Upper lobe of left lung (tissue), 6 donors: ENCODE measurements at regions not wholly inside any gene's neighbourhood (a gene's known extent, or its start where the extent isn't known, plus 50 kb on each side); places are given as distances from the start of the nearest gene placed in this dataset.

ENCODE experiments used
- ATAC-seq, 2 donors: fragments of 200-7000 bp; cut with Tn5 transposase; one replicate each; pipeline ENCODE4 v1.9.1; 2022; ENCODE audit warnings: mild to moderate bottlenecking in 2 of 2, moderate library complexity in 2 of 2; ENCODE audit not compliant: low FRiP score in 2 of 2
- DNase-seq, 2 donors: peaks; one replicate each; pipeline ENCODE4 v3.0.0-alpha.2; 2019 to 2020
- H3K27ac ChIP-seq, 4 donors: fragments of 200-600 bp; sonication (generic); one replicate each; pipeline ENCODE4 v1.5.1; 2016 to 2019
- H3K27me3 ChIP-seq, 4 donors: fragments of 200-600 bp; sonication (generic); one replicate each; pipeline ENCODE4 v1.5.1; 2017 to 2019
- H3K36me3 ChIP-seq, 4 donors: fragments of 200-600 bp; sonication (generic); one replicate each; pipeline ENCODE4 v1.5.1; 2016 to 2019
- H3K4me1 ChIP-seq, 4 donors: fragments of 200-600 bp; sonication (generic); one replicate each; pipeline ENCODE4 v1.5.1; 2018 to 2019
- H3K4me3 ChIP-seq, 4 donors: fragments of 200-600 bp; sonication (generic); one replicate each; pipeline ENCODE4 v1.5.1; 2017 to 2019; ENCODE audit warnings: mild to moderate bottlenecking in 2 of 4, moderate library complexity in 1 of 4
- H3K9me3 ChIP-seq, 4 donors: fragments of 200-600 bp; sonication (generic); one replicate each; pipeline ENCODE4 v1.5.1; 2018 to 2019
- EP300 ChIP-seq, 4 donors: sonication (generic); formaldehyde crosslinking; IDR thresholded peaks; one replicate each; pipeline ENCODE4 v1.5.1; 2017; ENCODE audit warnings: antibody characterized with exemption in 4 of 4, control low read depth in 2 of 4
- POLR2A ChIP-seq, 4 donors: fragments of 450-650 bp; IDR thresholded peaks; one replicate each; pipeline ENCODE4 v1.5.1; 2016 to 2017; ENCODE audit warnings: antibody characterized with exemption in 4 of 4, mild to moderate bottlenecking in 2 of 4
- POLR2AphosphoS5 ChIP-seq, 2 donors: sonication (generic); formaldehyde crosslinking; IDR thresholded peaks; one replicate each; pipeline ENCODE4 v1.5.1; 2017; ENCODE audit warnings: antibody characterized with exemption in 2 of 2
- WGBS, 2 donors: methylation state at CpG; one replicate each; pipeline ENCODE4 v1.1.5; 2017 to 2018; 5-methylcytosine and 5-hydroxymethylcytosine counted together
- TF ChIP-seq, protein P1 (sequence below), 6 experiments: fragments of 450-650 bp in 4 of 6; fragments of 200-600 bp in 2 of 6; sonication (generic) in 2 of 6; IDR thresholded peaks; one replicate each; pipeline ENCODE4 v1.5.1; 2016 to 2019; ENCODE audit warnings: antibody characterized with exemption in 6 of 6
- donor health status: DM: no; HTN: no; CAD: no; lungs with moderate emphysema.
- donor health status: DM: no; HTN: yes; CAD: no; lungs with severe emphysema.

DNA sequence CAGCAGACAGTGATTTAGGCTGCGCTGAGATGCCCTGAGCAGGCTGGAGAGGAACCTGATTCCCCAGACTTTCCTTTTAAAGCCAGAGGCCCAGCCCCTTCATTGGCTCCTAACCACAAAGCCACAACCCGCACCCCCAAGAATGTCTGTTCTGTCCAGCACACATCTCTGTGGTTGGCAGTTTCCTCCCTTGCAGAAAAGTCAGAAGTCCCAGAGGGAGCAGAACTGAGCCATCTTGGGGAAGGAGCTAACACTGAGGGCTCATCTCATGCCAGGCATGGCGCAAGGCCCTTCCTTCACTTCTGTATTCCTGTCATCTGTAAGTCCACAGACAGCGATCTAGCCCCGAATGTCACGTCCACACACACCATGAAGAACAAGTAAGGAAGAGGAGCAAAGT, 97.1 kb upstream of the SYT13 start:
- WGBS, 2 donors: 27 to 46% methylated on average over 6 of the region's 6 CpGs
- DNase-seq (no peak), ATAC-seq (no peak)
- Histone ChIP-seq H3K4me1 (peaks cover 0 to 13% (median 6%) of the 10 kb centered on the region in 4 donors), H3K27me3 (no peaks in the 10 kb centered on the region), H3K4me3 (no peak overlapping the region), H3K36me3 (no peaks in the 10 kb centered on the region), H3K27ac (no peak overlapping the region), H3K9me3 (no peaks in the 10 kb centered on the region)
- TF ChIP-seq POLR2A (IDR thresholded peaks at IDR 0.05) (no peak), POLR2AphosphoS5 (IDR thresholded peaks at IDR 0.05) (no peak), EP300 (IDR thresholded peaks at IDR 0.05) (no peak)
- TF ChIP-seq, protein P1, sequence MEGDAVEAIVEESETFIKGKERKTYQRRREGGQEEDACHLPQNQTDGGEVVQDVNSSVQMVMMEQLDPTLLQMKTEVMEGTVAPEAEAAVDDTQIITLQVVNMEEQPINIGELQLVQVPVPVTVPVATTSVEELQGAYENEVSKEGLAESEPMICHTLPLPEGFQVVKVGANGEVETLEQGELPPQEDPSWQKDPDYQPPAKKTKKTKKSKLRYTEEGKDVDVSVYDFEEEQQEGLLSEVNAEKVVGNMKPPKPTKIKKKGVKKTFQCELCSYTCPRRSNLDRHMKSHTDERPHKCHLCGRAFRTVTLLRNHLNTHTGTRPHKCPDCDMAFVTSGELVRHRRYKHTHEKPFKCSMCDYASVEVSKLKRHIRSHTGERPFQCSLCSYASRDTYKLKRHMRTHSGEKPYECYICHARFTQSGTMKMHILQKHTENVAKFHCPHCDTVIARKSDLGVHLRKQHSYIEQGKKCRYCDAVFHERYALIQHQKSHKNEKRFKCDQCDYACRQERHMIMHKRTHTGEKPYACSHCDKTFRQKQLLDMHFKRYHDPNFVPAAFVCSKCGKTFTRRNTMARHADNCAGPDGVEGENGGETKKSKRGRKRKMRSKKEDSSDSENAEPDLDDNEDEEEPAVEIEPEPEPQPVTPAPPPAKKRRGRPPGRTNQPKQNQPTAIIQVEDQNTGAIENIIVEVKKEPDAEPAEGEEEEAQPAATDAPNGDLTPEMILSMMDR (IDR thresholded peaks at IDR 0.05): no peak

DNA sequence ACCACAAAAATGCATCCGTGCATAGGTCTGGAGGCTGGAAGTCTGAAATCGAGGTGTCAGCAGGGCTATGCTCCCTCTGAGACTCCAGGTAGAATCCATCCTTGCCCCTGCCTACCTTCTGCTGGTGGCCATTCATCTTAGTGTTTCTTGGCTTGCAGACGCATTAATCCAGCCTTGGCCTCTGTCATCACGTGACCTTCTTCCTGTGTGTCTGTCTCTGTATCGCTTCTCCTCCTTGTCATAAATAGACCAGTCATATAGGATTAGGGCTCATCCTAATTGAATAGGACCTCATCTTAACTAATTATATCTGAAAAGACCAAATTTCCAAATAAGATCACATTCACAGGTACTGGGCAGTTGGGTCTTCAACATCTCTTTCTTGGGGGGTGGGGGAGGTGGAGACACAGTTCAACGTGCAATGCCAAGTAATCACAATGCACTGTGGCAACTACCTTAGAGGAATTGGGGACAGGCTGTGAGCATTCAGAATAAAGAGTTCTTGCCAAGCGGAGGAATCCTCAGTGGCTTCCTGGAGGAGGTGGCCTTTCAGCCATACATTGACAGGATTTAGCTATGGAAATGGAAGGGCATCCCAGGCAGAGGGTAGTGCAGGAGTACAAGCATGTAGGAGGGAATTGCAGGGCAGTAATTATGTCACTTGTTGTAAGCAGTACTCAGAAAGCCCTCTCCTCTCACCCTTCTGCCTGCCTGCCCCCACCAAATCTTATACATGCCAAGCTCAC, 96.2 kb upstream of the SYT13 start:
- WGBS, 2 donors: 62 to 79% methylated on average over 7 of the region's 7 CpGs
- H3K27ac ChIP-seq: no peak overlapping the region
- peaks cover 0 to 13% (median 6%) of the 10 kb centered on the region in 4 donors for H3K4me1 ChIP-seq
- H3K36me3 ChIP-seq: no peaks in the 10 kb centered on the region
- DNase-seq: no peak
- H3K27me3 ChIP-seq: no peaks in the 10 kb centered on the region
- no peak for ATAC-seq
- TF ChIP-seq POLR2AphosphoS5 (IDR thresholded peaks at IDR 0.05) (no peak), EP300 (IDR thresholded peaks at IDR 0.05) (no peak), POLR2A (IDR thresholded peaks at IDR 0.05) (no peak)
- TF ChIP-seq, protein P1 (IDR thresholded peaks at IDR 0.05): no peak
- H3K9me3 ChIP-seq: no peaks in the 10 kb centered on the region
- no peak overlapping the region for H3K4me3 ChIP-seq

DNA sequence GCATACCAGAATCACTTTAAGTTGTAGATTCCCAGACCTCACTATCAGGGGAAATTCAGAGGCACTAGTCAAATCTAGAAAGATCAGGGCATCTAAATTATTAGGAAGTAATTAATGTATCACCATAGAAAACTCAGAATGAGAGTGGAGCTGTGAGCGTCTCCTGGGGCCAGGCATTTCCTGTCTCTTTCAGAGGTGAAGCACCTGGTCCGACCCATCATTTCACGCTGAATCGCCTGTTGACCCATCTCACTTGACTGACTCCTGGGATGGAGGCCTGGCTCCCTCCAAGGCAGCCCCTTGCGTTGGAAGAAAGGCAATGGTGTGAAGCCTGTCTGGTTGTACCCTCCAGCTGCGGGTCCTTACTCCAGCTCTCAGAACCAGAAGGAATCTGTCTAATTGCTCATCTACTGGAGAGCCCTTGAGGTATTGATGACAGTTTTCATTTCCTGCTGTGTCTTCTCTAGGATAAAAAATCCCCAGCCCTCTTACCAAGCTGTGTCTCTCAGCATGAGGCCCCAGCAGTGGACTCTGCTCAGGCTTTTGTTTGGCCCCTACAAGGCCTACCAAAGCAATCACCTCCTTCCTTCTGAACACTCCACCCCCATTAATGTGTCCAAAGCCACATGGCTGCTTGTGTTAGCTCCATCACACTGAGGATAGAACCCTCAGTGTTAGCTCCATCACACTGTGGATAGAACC, 93.2 kb upstream of the SYT13 start:
- Histone ChIP-seq H3K27ac (no peak overlapping the region), H3K4me3 (no peak overlapping the region), H3K36me3 (no peaks in the 10 kb centered on the region), H3K4me1 (peaks cover 0 to 13% (median 6%) of the 10 kb centered on the region in 4 donors), H3K9me3 (no peaks in the 10 kb centered on the region), H3K27me3 (no peaks in the 10 kb centered on the region)
- 93 to 94% methylated on average over 6 of the region's 6 CpGs for WGBS, 2 donors
- TF ChIP-seq POLR2AphosphoS5 (IDR thresholded peaks at IDR 0.05): no peak
- TF ChIP-seq, protein P1 (IDR thresholded peaks at IDR 0.05): no peak
- TF ChIP-seq EP300 (IDR thresholded peaks at IDR 0.05): no peak
- TF ChIP-seq POLR2A (IDR thresholded peaks at IDR 0.05): no peak
- ATAC-seq: no peak
- no peak for DNase-seq

DNA sequence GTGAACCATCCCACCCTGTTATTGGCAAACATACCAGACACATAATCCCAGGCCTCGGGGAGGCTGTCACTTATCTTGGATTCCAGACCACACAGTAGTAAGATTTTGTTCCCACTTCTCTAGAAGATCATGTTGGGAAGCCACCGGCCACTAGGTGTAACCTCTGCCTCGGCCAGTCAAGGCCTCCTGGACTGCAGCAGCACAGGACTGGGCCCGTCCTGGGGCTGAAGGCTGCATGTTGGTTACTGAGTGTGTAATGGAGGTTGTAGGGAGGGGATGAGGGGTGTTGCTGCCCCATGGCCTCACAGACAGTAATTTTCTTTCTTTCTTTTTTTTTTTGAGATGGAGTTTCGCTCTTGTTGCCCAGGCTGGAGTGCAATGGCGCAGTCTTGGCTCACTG, 92.4 kb upstream of the SYT13 start:
- 80 to 90% methylated on average over 3 to 6 of the region's 6 CpGs for WGBS, 2 donors
- no peak for TF ChIP-seq POLR2A (IDR thresholded peaks at IDR 0.05)
- TF ChIP-seq, protein P1 (IDR thresholded peaks at IDR 0.05): no peak
- TF ChIP-seq POLR2AphosphoS5 (IDR thresholded peaks at IDR 0.05): no peak
- TF ChIP-seq EP300 (IDR thresholded peaks at IDR 0.05): no peak
- Histone ChIP-seq H3K9me3 (no peaks in the 10 kb centered on the region), H3K27ac (no peak overlapping the region), H3K27me3 (no peaks in the 10 kb centered on the region), H3K4me3 (no peak overlapping the region), H3K4me1 (peaks cover 0 to 13% (median 4%) of the 10 kb centered on the region in 4 donors), H3K36me3 (no peaks in the 10 kb centered on the region)
- DNase-seq (no peak), ATAC-seq (no peak)
